HL-60 (cell line): ENCODE measurements at regions not wholly inside any gene's neighbourhood (a gene's known extent, or its start where the extent isn't known, plus 50 kb on each side); places are given as distances from the start of the nearest gene placed in this dataset.

ENCODE experiments used
- DNase-seq, 2 experiments: peaks; one replicate each; pipeline ENCODE4 v3.0.0-alpha.2; 2010 to 2020; ENCODE audit warnings: low read depth in 1 of 2, low spot score in 1 of 2
- H3K27ac ChIP-seq: fragments of 250-450 bp; sonication (Bioruptor Pico); replicated peaks from 2 replicates; pipeline ENCODE4 v1.5.1; 2020; ENCODE audit warnings: mild to moderate bottlenecking, moderate library complexity
- H3K27me3 ChIP-seq: fragments of 250-450 bp; sonication (Bioruptor Pico); 2 replicates; pipeline ENCODE4 v1.5.1; 2021; ENCODE audit warnings: mild to moderate bottlenecking, moderate library complexity; ENCODE audit not compliant: insufficient read depth, poor library complexity, severe bottlenecking
- H3K4me3 ChIP-seq: replicated peaks from 2 replicates; pipeline ENCODE4 v1.5.1; 2011; ENCODE audit warnings: mild to moderate bottlenecking, control low read depth, low read length; ENCODE audit not compliant: insufficient read depth
- GABPA ChIP-seq: IDR thresholded peaks from 2 replicates; pipeline ENCODE4 v1.6.1; 2012; ENCODE audit warnings: low read depth
- POLR2AphosphoS5 ChIP-seq: IDR thresholded peaks from 2 replicates; pipeline ENCODE4 v1.6.1; 2012; ENCODE audit warnings: low read depth
- REST ChIP-seq: IDR thresholded peaks from 2 replicates; pipeline ENCODE4 v1.6.1; 2012; ENCODE audit warnings: low read depth; ENCODE audit not compliant: insufficient replicate concordance
- SPI1 ChIP-seq: IDR thresholded peaks from 2 replicates; pipeline ENCODE4 v1.6.1; 2012; ENCODE audit warnings: low read depth, mild to moderate bottlenecking, borderline replicate concordance
- TF ChIP-seq, protein P1 (sequence below): IDR thresholded peaks from one replicate; pipeline ENCODE4 v1.5.1; 2011; ENCODE audit warnings: low read length, control low read depth, inconsistent platforms; ENCODE audit not compliant: insufficient read depth

DNA sequence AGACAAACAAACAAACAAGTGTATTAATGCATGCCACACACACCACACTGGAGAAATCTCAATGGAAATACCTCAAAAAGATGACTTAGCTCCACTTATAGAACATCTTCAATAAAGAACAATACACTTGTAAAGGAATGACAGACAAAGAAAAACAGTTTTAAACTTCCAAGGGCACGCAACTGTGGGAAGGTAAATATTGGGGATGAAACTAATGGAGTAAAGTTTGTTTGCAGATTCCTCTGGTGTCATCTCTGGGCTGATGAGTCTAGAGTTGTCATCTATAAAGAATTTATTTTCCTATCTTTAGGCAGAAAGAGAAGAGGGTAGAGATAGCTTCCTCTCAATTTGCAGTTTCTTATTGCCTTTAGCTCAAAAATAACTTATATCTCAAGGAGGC lies 144.0 kb upstream of the ZC3H15 start:
- no peak for DNase-seq
- H3K27ac ChIP-seq: no peak overlapping the region

GRCh38 chr2:186345745-186346144 lies 140.3 kb upstream of the ZC3H15 start:
- Histone ChIP-seq H3K27me3 (no peaks in the 10 kb centered on the region), H3K27ac (no peak overlapping the region), H3K4me3 (no peak overlapping the region)
- no peak for DNase-seq
- TF ChIP-seq REST: no peak
- TF ChIP-seq POLR2AphosphoS5: no peak
- TF ChIP-seq, protein P1, sequence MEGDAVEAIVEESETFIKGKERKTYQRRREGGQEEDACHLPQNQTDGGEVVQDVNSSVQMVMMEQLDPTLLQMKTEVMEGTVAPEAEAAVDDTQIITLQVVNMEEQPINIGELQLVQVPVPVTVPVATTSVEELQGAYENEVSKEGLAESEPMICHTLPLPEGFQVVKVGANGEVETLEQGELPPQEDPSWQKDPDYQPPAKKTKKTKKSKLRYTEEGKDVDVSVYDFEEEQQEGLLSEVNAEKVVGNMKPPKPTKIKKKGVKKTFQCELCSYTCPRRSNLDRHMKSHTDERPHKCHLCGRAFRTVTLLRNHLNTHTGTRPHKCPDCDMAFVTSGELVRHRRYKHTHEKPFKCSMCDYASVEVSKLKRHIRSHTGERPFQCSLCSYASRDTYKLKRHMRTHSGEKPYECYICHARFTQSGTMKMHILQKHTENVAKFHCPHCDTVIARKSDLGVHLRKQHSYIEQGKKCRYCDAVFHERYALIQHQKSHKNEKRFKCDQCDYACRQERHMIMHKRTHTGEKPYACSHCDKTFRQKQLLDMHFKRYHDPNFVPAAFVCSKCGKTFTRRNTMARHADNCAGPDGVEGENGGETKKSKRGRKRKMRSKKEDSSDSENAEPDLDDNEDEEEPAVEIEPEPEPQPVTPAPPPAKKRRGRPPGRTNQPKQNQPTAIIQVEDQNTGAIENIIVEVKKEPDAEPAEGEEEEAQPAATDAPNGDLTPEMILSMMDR: no peak
- no peak for TF ChIP-seq GABPA
- no peak for TF ChIP-seq SPI1

More for the DNA sequence above, 144.0 kb upstream of the ZC3H15 start:
- TF ChIP-seq, protein P1: no peak
- TF ChIP-seq GABPA: no peak
- H3K4me3 ChIP-seq: no peak overlapping the region
- no peaks in the 10 kb centered on the region for H3K27me3 ChIP-seq

GRCh38 chr2:186346216-186346615 lies 139.8 kb upstream of the ZC3H15 start:
- Histone ChIP-seq H3K27ac (no peak overlapping the region), H3K4me3 (no peak overlapping the region), H3K27me3 (no peaks in the 10 kb centered on the region)
- TF ChIP-seq POLR2AphosphoS5: no peak
- no peak for TF ChIP-seq REST
- no peak for TF ChIP-seq SPI1
- TF ChIP-seq, protein P1: no peak
- no peak for TF ChIP-seq GABPA
- no peak for DNase-seq

GRCh38 chr2:186347472-186347871 lies 138.6 kb upstream of the ZC3H15 start:
- Histone ChIP-seq H3K27ac (no peak overlapping the region), H3K27me3 (no peaks in the 10 kb centered on the region), H3K4me3 (no peak overlapping the region)
- DNase-seq: no peak
- no peak for TF ChIP-seq REST
- TF ChIP-seq SPI1: no peak
- TF ChIP-seq, protein P1: no peak
- no peak for TF ChIP-seq GABPA
- no peak for TF ChIP-seq POLR2AphosphoS5
